Astrocyte (in vitro differentiated cells and primary cell): ENCODE measurements at regions not wholly inside any gene's neighbourhood (a gene's known extent, or its start where the extent isn't known, plus 50 kb on each side); places are given as distances from the start of the nearest gene placed in this dataset.
"Not testable (repeated sequence)": the region's sequence is repeated elsewhere in the genome, so short reads cannot be mapped to it uniquely, and the experiment has no call there.

ENCODE experiments used
- CTCF ChIP-seq: IDR thresholded peaks from 2 replicates; pipeline ENCODE4 v1.5.1; 2011; ENCODE audit warnings: low read depth, mild to moderate bottlenecking, inconsistent platforms, low read length, moderate library complexity; ENCODE audit not compliant: insufficient read depth
- EZH2 ChIP-seq: IDR thresholded peaks from 2 replicates; pipeline ENCODE4 v1.6.1; 2012; ENCODE audit warnings: mild to moderate bottlenecking, low read length, inconsistent platforms; ENCODE audit not compliant: insufficient read depth

- not testable (repeated sequence) for TF ChIP-seq CTCF, EZH2
Measured at GRCh38 chr3:159510988-159511387, 477.6 kb upstream of the IL12A start.
